IPS-18c (cell line): ENCODE measurements at regions not wholly inside any gene's neighbourhood (a gene's known extent, or its start where the extent isn't known, plus 50 kb on each side); places are given as distances from the start of the nearest gene placed in this dataset.
"Not testable (repeated sequence)": the region's sequence is repeated elsewhere in the genome, so short reads cannot be mapped to it uniquely, and the experiment has no call there.

Experiments
- H3K4me3 ChIP-seq: 2 replicates; pipeline ENCODE4 v1.7.0; 2013; ENCODE audit warnings: low read depth, mild to moderate bottlenecking, low read length, moderate library complexity; ENCODE audit not compliant: insufficient read depth
- H3K9me3 ChIP-seq: one replicate; pipeline ENCODE4 v1.6.1; 2013; ENCODE audit warnings: mild to moderate bottlenecking, low read length, moderate library complexity; ENCODE audit not compliant: control insufficient read depth, insufficient read depth

- no peak overlapping the region for H3K4me3 ChIP-seq
These were observed 257.9 kb downstream of the COG6 start for GRCh38 chr13:39913339-39913738.

DNA sequence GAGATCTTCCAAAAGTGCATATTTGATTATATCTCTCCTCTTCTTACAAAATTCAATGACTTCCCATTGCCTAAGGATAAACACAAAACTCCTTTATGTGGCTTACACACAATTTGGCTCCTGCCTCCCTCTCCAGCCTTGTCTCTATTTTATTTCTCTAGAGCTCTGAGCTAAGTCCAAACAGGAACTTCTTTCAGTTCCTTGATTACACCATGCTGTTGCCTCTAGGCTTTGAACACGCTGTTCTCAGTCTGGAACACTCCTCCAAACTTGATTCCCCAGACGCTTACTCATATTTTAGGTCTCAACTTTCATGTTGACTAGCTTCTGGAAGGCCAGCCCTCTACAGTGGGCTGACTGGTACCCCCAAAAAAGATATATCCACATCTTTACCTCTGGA lies 258.5 kb downstream of the COG6 start:
- H3K4me3 ChIP-seq: no peak overlapping the region
- no peaks in the 10 kb centered on the region for H3K9me3 ChIP-seq

More at GRCh38 chr13:39913339-39913738, 257.9 kb downstream of the COG6 start:
- no peaks in the 10 kb centered on the region for H3K9me3 ChIP-seq

- Histone ChIP-seq H3K9me3 (no peaks in the 10 kb centered on the region), H3K4me3 (no peak overlapping the region)
These were observed 260.0 kb downstream of the COG6 start for GRCh38 chr13:39915418-39915817.

GRCh38 chr13:39916330-39916729 lies 260.9 kb downstream of the COG6 start:
- no peak overlapping the region for H3K4me3 ChIP-seq

GRCh38 chr13:39918620-39919236 lies 263.3 kb downstream of the COG6 start:
- Histone ChIP-seq H3K4me3 (no peak overlapping the region), H3K9me3 (no peaks in the 10 kb centered on the region)

More at GRCh38 chr13:39916330-39916729, 260.9 kb downstream of the COG6 start:
- H3K9me3 ChIP-seq: no peaks in the 10 kb centered on the region

- H3K9me3 ChIP-seq: no peaks in the 10 kb centered on the region
- no peak overlapping the region for H3K4me3 ChIP-seq
These were observed 265.2 kb downstream of the COG6 start for GRCh38 chr13:39920613-39921012.

GRCh38 chr13:39926345-39926744 lies 270.9 kb downstream of the COG6 start:
- H3K4me3 ChIP-seq: no peak overlapping the region
- no peaks in the 10 kb centered on the region for H3K9me3 ChIP-seq

GRCh38 chr13:39928261-39928660 lies 272.8 kb downstream of the COG6 start:
- no peak overlapping the region for H3K4me3 ChIP-seq
- H3K9me3 ChIP-seq: no peaks in the 10 kb centered on the region

DNA sequence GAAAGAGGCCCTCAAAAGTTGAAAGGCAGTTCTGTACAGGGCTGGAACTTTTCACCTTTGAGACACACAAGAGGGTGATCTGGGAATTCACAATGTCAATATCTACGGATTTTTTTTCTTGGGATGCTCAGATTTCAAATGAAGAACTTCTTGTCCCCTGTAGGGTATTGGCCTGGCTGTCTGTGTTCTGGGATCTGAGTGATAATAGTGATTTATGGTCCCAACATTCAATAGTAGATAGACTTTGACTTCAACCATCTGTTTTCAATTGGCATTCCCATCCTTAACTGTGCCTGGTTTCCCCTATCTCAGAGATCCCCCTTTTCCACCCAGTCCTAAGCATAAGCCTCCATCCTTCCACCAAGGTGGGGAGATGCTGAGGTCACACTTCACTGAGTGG lies 274.1 kb downstream of the COG6 start:
- no peak overlapping the region for H3K4me3 ChIP-seq

DNA sequence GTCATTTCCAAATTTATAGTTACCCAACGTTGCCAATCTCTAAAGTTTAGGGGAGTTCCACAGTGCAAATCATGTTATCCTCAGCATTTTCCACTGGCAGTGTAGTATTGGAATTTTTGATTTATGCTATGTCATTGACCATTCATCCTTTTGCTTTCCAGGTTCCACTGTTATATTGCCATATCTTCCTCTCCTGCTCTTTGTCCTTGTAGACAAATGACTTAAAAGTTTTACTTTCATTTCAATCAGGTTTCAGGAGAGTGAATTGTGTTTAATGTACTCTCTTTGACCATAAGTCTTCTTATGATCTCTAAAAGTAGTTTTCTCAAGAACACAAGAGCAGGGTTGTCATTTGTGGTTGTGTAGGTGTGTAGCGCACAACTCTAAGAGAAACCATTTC lies 274.6 kb downstream of the COG6 start:
- Histone ChIP-seq H3K4me3 (no peak overlapping the region), H3K9me3 (no peaks in the 10 kb centered on the region)

More for the DNA sequence above, 274.1 kb downstream of the COG6 start:
- no peaks in the 10 kb centered on the region for H3K9me3 ChIP-seq

- Histone ChIP-seq H3K4me3 (no peak overlapping the region), H3K9me3 (no peaks in the 10 kb centered on the region)
These were observed 275.3 kb downstream of the COG6 start for GRCh38 chr13:39930544-39931444.

- H3K9me3 ChIP-seq: no peaks in the 10 kb centered on the region
These were observed 276.0 kb downstream of the COG6 start for GRCh38 chr13:39931505-39931904.

DNA sequence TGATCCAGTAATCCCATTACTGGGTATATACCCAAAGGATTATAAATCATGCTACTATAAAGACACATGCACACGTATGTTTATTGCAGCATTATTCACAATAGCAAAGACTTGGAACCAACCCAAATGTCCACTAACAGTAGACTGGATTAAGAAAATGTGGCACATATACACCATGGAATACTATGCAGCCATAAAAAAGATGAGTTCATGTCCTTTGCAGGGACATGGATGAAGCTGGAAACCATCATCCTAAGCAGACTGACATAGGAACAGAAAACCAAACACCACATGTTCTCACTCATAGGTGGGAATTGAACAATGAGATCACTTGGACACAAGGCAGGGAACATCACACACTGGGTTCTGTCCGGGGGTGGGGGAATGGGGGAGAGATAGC lies 277.1 kb downstream of the COG6 start:
- not testable (repeated sequence) for H3K9me3 ChIP-seq, H3K4me3 ChIP-seq

More at GRCh38 chr13:39931505-39931904, 276.0 kb downstream of the COG6 start:
- H3K4me3 ChIP-seq: no peak overlapping the region

DNA sequence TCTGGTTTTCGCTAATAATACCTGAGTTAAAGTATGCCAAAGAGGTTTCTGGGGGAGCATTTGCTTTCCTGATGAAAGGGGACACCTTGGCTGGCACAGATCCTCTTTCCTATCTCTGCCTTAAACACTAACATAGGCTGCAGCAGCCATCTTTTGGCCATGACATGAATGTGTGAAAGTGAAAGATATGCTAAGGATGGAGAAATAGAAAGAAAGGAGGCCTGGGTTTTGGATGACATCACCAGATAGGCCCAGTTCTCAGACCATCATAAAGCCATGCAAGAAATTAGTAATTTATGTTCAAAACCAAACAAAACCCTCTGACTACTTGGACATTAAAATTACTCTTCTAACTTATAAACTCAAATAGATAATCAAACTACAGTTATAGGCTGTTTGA lies 279.7 kb downstream of the COG6 start:
- no peaks in the 10 kb centered on the region for H3K9me3 ChIP-seq
- no peak overlapping the region for H3K4me3 ChIP-seq

GRCh38 chr13:39938596-39938995 lies 283.1 kb downstream of the COG6 start:
- Histone ChIP-seq H3K4me3 (no peak overlapping the region), H3K9me3 (no peaks in the 10 kb centered on the region)

- Histone ChIP-seq H3K9me3 (no peaks in the 10 kb centered on the region), H3K4me3 (no peak overlapping the region)
These were observed 285.8 kb downstream of the COG6 start for GRCh38 chr13:39941236-39941635.

GRCh38 chr13:39941911-39942551 lies 286.6 kb downstream of the COG6 start:
- Histone ChIP-seq H3K4me3 (no peak overlapping the region), H3K9me3 (no peaks in the 10 kb centered on the region)
